Esophagus squamous epithelium (tissue), 5 donors: ENCODE measurements at regions not wholly inside any gene's neighbourhood (a gene's known extent, or its start where the extent isn't known, plus 50 kb on each side); places are given as distances from the start of the nearest gene placed in this dataset.

Experiments
- DNase-seq: peaks from one replicate; lab custom pipeline; 2025; lab: John Stamatoyannopoulos, UW
- H3K27ac ChIP-seq, 4 donors: fragments of 200-600 bp; sonication (generic); one replicate each; pipeline ENCODE4 v1.5.1; 2016 to 2019; ENCODE audit warnings: mild to moderate bottlenecking in 1 of 4
- H3K27me3 ChIP-seq, 4 donors: fragments of 200-600 bp; sonication (generic); 1 replicate in 3 of 4; 2 replicates in 1 of 4; pipeline versions ENCODE4 v1.5.1 to v1.6.0; 2017 to 2021; ENCODE audit warnings: antibody characterized with exemption in 1 of 4
- H3K36me3 ChIP-seq, 3 donors: fragments of 200-600 bp; sonication (generic); one replicate each; pipeline ENCODE4 v1.5.1; 2016 to 2019
- H3K4me1 ChIP-seq, 3 donors: fragments of 200-600 bp; sonication (generic); one replicate each; pipeline ENCODE4 v1.5.1; 2017 to 2019
- H3K4me3 ChIP-seq, 4 donors: fragments of 200-600 bp; sonication (generic); 1 replicate in 3 of 4; 2 replicates in 1 of 4; pipeline ENCODE4 v1.5.1; 2016 to 2019; ENCODE audit warnings: mild to moderate bottlenecking in 2 of 4, moderate library complexity in 1 of 4
- H3K9me3 ChIP-seq, 3 donors: fragments of 200-600 bp; sonication (generic); one replicate each; pipeline ENCODE4 v1.5.1; 2016 to 2019
- CTCF ChIP-seq, 6 experiments: fragments of 450-650 bp in 4 of 6; fragments of 200-600 bp in 2 of 6; sonication (generic) in 2 of 6; IDR thresholded peaks; one replicate each; pipeline ENCODE4 v1.5.1; 2016 to 2019; ENCODE audit warnings: antibody characterized with exemption in 6 of 6, mild to moderate bottlenecking in 4 of 6, moderate library complexity in 4 of 6
- POLR2A ChIP-seq, 4 donors: fragments of 450-650 bp; IDR thresholded peaks; one replicate each; pipeline ENCODE4 v1.6.1; 2017; ENCODE audit warnings: antibody characterized with exemption in 4 of 4, mild to moderate bottlenecking in 4 of 4, moderate library complexity in 3 of 4
- WGBS, 2 donors: methylation state at CpG; one replicate each; pipeline ENCODE4 v1.1.5; 2018; 5-methylcytosine and 5-hydroxymethylcytosine counted together
- intact Hi-C: fragments of 100-400 bp; cut with DNase I; formaldehyde crosslinking; loops from one replicate; pipeline ENCODE4 v1.15.0; 2022
- donor health status: DM: yes; HTN: yes; CAD: no.

GRCh38 chr15:96882121-96882772 is 551.7 kb downstream of the NR2F2 start:
- no peak overlapping the region for H3K4me3 ChIP-seq
- H3K36me3 ChIP-seq = no peaks in the 10 kb centered on the region
- TF ChIP-seq CTCF (IDR thresholded peaks at IDR 0.05) = no peak
- TF ChIP-seq POLR2A (IDR thresholded peaks at IDR 0.05) = no peak
- no peaks in the 10 kb centered on the region for H3K27me3 ChIP-seq
- 66 to 74% methylated on average over 4 of the region's 4 CpGs for WGBS, 2 donors
- intact Hi-C loops = no loop called here
- H3K4me1 ChIP-seq = no peaks in the 10 kb centered on the region
- H3K9me3 ChIP-seq = no peaks in the 10 kb centered on the region
- H3K27ac ChIP-seq = no peak overlapping the region
- DNase-seq = no peak

GRCh38 chr15:96887730-96888129 is 557.2 kb downstream of the NR2F2 start:
- Histone ChIP-seq H3K9me3 (no peaks in the 10 kb centered on the region), H3K36me3 (no peaks in the 10 kb centered on the region), H3K27me3 (no peaks in the 10 kb centered on the region), H3K27ac (no peak overlapping the region), H3K4me1 (peaks cover 0 to 7% (median 0%) of the 10 kb centered on the region in 3 donors), H3K4me3 (no peak overlapping the region)
- intact Hi-C loops = no loop called here
- DNase-seq = no peak
- 50 to 68% methylated on average over 1 of the region's 1 CpG for WGBS, 2 donors
- no peak for TF ChIP-seq CTCF (IDR thresholded peaks at IDR 0.05)

- H3K4me1 ChIP-seq = peaks cover 0 to 7% (median 0%) of the 10 kb centered on the region in 3 donors
- no peaks in the 10 kb centered on the region for H3K36me3 ChIP-seq
- WGBS, 2 donors = 53 to 67% methylated on average over 1 of the region's 1 CpG
- DNase-seq = no peak
- H3K4me3 ChIP-seq = no peak overlapping the region
- TF ChIP-seq POLR2A (IDR thresholded peaks at IDR 0.05) = no peak
- TF ChIP-seq CTCF (IDR thresholded peaks at IDR 0.05) = no peak
- H3K27ac ChIP-seq = peak overlapping the region in 2 of 4 donors; percentile 19 to 57
- no peaks in the 10 kb centered on the region for H3K9me3 ChIP-seq
- intact Hi-C loops = no loop called here
- no peaks in the 10 kb centered on the region for H3K27me3 ChIP-seq
Measured at GRCh38 chr15:96888764-96889163, 558.3 kb downstream of the NR2F2 start.

- intact Hi-C loops = no loop called here
- H3K4me3 ChIP-seq = peak overlapping the region; percentile 11 to 63 (median 36)
- no peaks in the 10 kb centered on the region for H3K36me3 ChIP-seq
- H3K4me1 ChIP-seq = peaks cover 0 to 7% (median 0%) of the 10 kb centered on the region in 3 donors
- no peaks in the 10 kb centered on the region for H3K27me3 ChIP-seq
- TF ChIP-seq CTCF (IDR thresholded peaks at IDR 0.05) (no peak), POLR2A (IDR thresholded peaks at IDR 0.05) (no peak)
- H3K9me3 ChIP-seq = no peaks in the 10 kb centered on the region
- no peak for DNase-seq
- 16% methylated on average over 6 of the region's 6 CpGs for WGBS, 2 donors
- peak overlapping the region in 2 of 4 donors; percentile 57 to 67 for H3K27ac ChIP-seq
Measured at GRCh38 chr15:96889734-96890480, 559.4 kb downstream of the NR2F2 start.

GRCh38 chr15:96891046-96891445 is 560.5 kb downstream of the NR2F2 start:
- WGBS, 2 donors = 44 to 65% methylated on average over 4 of the region's 4 CpGs
- intact Hi-C loops = no loop called here
- Histone ChIP-seq H3K36me3 (no peaks in the 10 kb centered on the region), H3K9me3 (no peaks in the 10 kb centered on the region), H3K4me3 (peak overlapping the region in 3 of 4 donors; percentile 34 to 63 (median 37)), H3K27ac (peak overlapping the region in 3 of 4 donors; percentile 35 to 67 (median 57)), H3K4me1 (peaks cover 0 to 7% (median 0%) of the 10 kb centered on the region in 3 donors), H3K27me3 (no peaks in the 10 kb centered on the region)
- DNase-seq = no peak
- TF ChIP-seq CTCF (IDR thresholded peaks at IDR 0.05) (no peak), POLR2A (IDR thresholded peaks at IDR 0.05) (no peak)
